SH-SY5Y (cell line): ENCODE measurements at regions not wholly inside any gene's neighbourhood (a gene's known extent, or its start where the extent isn't known, plus 50 kb on each side); places are given as distances from the start of the nearest gene placed in this dataset.

ENCODE experiments used
- GATA2 ChIP-seq: IDR thresholded peaks from 2 replicates; pipeline ENCODE4 v1.6.1; 2011; ENCODE audit warnings: mild to moderate bottlenecking, low read depth, low read length
- GATA3 ChIP-seq: IDR thresholded peaks from 2 replicates; pipeline ENCODE4 v1.6.1; 2011; ENCODE audit warnings: low read depth, mild to moderate bottlenecking, low read length, moderate library complexity

GRCh38 chr9:32906213-32906612, 95.2 kb downstream of the APTX start:
- TF ChIP-seq GATA2, result no peak
- TF ChIP-seq GATA3, result no peak
